NCI-H2196 treated with DMSO at 0.1 percent for 48 hours (cell line): ENCODE measurements at regions not wholly inside any gene's neighbourhood (a gene's known extent, or its start where the extent isn't known, plus 50 kb on each side); places are given as distances from the start of the nearest gene placed in this dataset.

Source experiments
- DNase-seq: peaks from one replicate; lab custom pipeline; 2025; ENCODE audit not compliant: unreplicated experiment; lab: John Stamatoyannopoulos, UW

- DNase-seq, result no peak
These were observed 202.4 kb upstream of the NEBL start for GRCh38 chr10:21099291-21100062.

DNA sequence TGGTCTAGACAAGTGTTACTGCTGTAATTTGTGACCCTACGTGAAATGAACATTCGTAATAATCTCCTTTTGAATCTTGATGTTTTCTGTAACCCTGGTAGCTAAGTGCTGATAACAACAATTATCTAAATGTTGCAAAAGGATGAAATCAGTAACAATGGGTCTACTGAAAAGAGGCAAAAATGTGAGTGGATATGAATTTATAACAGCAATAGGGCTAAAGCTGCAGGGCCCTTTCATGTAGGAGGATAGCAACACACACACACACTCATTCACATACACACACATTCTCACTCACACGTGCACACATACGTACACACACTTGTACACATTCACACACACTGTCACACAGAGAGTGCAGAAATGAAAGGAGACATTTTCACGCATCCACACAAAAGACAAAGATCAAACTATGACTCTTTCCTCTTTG lies 200.8 kb upstream of the NEBL start:
- no peak for DNase-seq

- no peak for DNase-seq
These were observed 198.5 kb upstream of the NEBL start for GRCh38 chr10:21095494-21096055.

- DNase-seq, result no peak
These were observed 198.0 kb upstream of the NEBL start for GRCh38 chr10:21095073-21095472.

DNA sequence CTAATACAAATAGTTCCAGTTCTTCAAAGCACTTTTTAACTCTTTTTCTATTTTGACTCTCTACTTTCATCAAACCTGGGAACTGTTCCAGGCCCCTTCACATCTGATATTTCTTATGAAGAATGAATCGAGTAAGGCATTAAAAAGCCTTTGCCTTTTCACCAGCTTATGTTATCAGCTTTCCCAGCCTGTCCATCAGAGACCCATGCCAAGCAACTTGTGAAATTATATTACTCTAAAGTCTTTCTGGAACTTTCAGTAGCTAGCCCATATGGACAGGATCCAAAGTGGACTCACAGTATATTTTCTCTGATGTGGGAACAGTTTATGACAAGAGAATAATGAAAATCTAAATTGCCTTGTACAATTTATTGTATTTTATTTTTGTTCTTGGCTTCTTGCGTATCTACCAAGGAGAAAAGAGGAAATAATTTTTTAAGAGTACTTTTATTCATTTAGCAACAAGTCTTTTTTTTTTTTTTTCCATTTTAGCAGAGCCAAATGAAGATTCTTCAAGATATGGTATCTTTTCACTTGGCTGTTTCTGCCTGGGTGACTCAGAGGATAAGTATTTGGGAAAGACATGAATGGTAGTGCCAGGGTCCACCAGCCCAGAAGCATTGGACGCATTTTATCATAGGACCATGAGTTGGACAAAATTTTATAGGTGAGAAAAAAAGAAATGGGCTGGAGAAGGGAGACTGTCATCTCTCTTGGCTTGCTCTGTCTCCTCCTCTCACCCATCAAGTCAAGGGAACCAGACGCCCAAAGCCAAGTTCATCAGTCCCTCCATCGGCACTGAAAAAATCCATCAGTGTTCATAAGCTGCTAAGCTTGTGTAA lies 195.8 kb upstream of the NEBL start:
- no peak for DNase-seq

DNA sequence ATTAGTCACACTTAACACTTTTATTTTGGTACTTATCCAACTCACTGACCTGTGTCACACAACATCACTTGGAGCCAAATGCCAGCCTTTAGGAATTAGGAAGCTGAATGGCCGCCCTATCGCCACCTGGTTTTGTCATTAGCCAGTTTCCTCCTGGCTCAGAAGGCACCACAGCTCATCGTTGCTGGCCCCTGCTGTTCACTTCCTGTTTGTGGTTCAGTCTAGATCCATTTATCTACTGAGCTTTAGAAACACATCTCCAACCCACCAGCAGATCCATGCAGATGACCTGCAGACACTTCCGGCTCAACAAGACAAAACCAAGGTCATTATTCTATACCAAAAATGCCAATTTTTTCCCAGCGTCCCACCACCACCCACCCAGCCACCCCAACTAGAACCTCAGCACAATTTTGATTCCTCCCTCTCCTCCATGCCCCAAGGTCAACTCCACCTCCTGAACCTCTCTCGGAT lies 193.5 kb upstream of the NEBL start:
- no peak for DNase-seq

- no peak for DNase-seq
These were observed 190.4 kb upstream of the NEBL start for GRCh38 chr10:21087476-21087875.

- no peak for DNase-seq
These were observed 187.6 kb upstream of the NEBL start for GRCh38 chr10:21084700-21085099.

- no peak for DNase-seq
These were observed 186.8 kb upstream of the NEBL start for GRCh38 chr10:21083861-21084260.

DNA sequence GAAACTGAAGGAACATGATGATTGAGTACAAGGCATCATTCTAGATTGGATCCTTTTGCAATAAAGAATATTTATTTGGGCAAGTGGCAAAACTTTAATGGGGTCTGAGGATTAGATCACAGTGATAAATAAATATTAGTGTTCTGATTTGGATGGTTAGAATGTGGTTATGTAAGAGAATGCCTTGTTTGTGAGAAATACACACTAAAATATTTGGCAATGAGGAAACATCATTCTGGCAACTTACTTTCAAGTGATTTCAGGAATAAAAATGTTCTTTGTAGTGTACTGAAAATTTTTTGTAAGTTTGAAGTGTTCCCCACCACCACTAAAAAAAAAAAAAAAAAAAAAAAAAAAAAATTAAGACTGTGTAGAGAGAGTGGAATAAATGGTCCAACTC lies 185.1 kb upstream of the NEBL start:
- no peak for DNase-seq

DNA sequence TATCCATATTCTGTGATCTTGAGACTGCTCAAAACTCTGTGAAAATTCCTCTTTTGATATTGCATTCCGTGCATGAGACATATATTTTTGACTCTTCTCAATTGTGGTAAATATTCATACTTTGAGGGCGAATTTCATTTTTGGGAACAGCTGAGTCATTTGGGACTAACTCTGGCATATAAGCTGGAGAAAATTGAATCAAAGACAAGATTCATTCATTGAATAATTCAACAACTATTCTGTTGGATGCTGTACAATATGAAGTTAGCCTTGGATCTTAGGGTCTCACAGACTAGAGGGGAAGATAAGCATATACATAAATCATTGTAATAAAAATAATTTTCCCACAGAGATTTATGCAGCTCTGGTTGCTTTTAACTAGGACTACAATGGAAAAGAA lies 183.2 kb upstream of the NEBL start:
- DNase-seq, result no peak

GRCh38 chr10:21079330-21079658 lies 182.2 kb upstream of the NEBL start:
- no peak for DNase-seq

- peak; percentile 15 for DNase-seq
These were observed 181.6 kb upstream of the NEBL start for GRCh38 chr10:21078410-21079329.

GRCh38 chr10:21077681-21078080 lies 180.6 kb upstream of the NEBL start:
- DNase-seq, result no peak

DNA sequence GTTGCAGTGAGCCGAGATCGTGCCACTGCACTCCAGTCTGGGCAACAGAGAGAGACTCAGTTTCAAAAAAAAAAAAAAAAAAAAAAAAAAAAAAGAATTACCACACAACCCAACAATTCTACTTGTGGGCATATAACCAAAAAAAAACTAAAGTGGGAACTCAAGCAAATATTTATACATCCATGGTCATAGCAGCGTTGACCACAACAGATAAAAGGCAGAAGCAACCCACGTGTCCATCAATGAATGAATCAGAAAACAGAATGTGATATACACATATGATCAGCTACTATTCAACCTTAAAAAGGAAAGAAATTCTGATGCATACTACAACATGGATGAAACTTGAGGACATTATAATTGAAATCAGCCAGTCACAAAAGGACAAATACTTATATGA lies 179.3 kb upstream of the NEBL start:
- DNase-seq, result no peak

GRCh38 chr10:21075880-21076279 lies 178.8 kb upstream of the NEBL start:
- DNase-seq, result no peak

DNA sequence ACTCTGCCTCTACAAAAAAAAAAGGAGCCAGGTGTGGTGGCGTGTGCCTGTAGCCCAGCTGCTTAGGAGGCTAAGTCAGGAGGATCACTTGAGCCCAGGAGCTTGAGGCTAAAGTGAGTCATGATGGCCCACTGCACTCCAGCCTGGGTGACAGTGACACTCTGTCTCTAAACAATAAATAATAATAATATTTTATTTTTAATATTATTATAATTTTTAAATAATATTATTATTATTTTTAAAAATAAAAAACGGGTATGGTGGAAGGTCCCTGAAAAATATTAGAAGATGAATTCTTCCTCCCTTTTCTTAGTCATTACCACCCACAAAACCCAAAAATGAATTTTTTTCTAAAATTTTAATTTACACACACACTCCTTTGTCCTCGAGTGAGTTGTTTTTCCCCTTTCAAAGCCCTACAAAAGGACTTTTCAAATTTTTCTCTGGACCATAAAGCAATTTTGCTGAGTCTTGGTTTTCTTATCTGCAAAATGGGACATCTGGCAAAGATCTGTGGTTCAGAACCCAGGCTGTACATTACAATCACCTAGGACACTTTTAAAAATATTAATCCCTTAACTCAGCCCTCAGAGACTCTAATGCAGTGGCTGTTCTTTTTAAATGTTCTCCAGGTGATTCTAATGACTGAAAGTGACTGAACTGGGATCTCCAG lies 174.0 kb upstream of the NEBL start:
- no peak for DNase-seq

DNA sequence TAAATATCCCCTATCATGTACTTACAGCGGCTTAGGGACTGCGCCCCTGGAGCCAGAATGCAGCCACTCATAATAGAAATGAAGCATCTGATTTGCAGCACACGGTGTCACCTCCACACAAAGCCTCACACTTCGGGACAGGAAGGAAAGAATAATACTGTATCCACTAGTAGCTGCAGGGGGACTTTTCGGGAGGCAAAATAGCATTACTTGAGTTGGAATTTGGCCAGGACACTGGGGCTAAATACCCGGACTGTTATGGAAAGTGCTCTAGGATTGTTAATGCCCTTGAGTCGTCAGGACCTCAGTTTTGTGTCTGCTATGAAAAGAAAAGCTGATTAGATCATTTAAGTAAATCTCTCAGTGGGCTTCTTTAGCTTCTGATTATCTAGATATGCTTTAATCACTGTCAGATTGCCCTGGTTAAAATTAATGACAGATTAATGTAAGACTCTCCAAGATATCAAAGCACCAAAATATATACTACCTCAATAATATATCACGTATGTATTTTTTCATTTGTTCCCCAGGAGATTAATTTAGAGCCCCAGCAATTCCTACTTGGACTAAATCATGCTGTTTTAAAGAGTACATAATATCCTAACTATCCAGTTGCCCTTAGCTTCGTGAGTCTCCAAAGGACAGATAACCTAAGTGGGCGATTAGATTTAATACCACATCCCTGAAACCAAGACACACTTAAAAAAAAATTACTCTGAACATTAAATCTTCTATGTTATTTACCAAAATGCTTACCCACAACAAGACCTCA lies 173.0 kb upstream of the NEBL start:
- no peak for DNase-seq

DNA sequence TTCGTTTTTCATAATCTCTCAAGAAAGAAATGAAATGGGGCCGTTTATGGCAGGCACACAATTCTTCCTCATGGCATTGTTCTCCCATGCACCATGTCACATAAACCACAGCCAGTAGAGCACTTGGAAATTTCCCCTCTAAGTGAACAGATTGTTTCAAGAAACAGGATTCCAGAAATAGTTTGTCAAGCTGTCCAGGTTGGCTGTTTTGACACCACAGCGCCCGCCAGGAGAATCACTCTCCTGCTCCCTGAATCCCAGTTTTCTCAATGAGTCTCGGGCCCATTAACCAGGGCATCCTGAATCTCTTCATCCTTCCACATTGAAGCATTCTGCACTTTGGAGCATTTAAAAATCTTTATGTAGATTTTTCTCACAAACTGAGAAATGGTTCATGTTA lies 172.2 kb upstream of the NEBL start:
- DNase-seq, result no peak
